HG02642 (cell line): ENCODE measurements at regions not wholly inside any gene's neighbourhood (a gene's known extent, or its start where the extent isn't known, plus 50 kb on each side); places are given as distances from the start of the nearest gene placed in this dataset.

Experiments used
- ATAC-seq: cut with Tn5 transposase; IDR thresholded peaks from one replicate; pipeline ENCODE4 v1.9.1; 2021; ENCODE audit warnings: mild to moderate bottlenecking; ENCODE audit not compliant: unreplicated experiment, poor library complexity

- no peak for ATAC-seq
These were observed 50.3 kb upstream of the SORBS2 start for GRCh38 chr4:185862340-185862739.

- ATAC-seq: no peak
These were observed 52.0 kb upstream of the SORBS2 start for GRCh38 chr4:185863946-185864345.

GRCh38 chr4:185865901-185866328 lies 53.9 kb upstream of the SORBS2 start:
- no peak for ATAC-seq

- ATAC-seq: no peak
These were observed 55.8 kb upstream of the SORBS2 start for GRCh38 chr4:185867770-185868169.

- no peak for ATAC-seq
These were observed 57.0 kb upstream of the SORBS2 start for GRCh38 chr4:185868983-185869382.

GRCh38 chr4:185869427-185869826 lies 57.4 kb upstream of the SORBS2 start:
- no peak for ATAC-seq

- no peak for ATAC-seq
These were observed 58.4 kb upstream of the SORBS2 start for GRCh38 chr4:185870366-185870765.

GRCh38 chr4:185872747-185873380 lies 60.9 kb upstream of the SORBS2 start:
- ATAC-seq: no peak

GRCh38 chr4:185874516-185875230 lies 62.7 kb upstream of the SORBS2 start:
- no peak for ATAC-seq

GRCh38 chr4:185875316-185875907 lies 63.4 kb upstream of the SORBS2 start:
- ATAC-seq: no peak

- ATAC-seq: no peak
These were observed 66.6 kb upstream of the SORBS2 start for GRCh38 chr4:185878633-185879032.

- no peak for ATAC-seq
These were observed 67.8 kb upstream of the SORBS2 start for GRCh38 chr4:185879666-185880312.

GRCh38 chr4:185880571-185880970 lies 68.6 kb upstream of the SORBS2 start:
- no peak for ATAC-seq

- no peak for ATAC-seq
These were observed 69.4 kb upstream of the SORBS2 start for GRCh38 chr4:185881430-185881829.

- no peak for ATAC-seq
These were observed 71.6 kb upstream of the SORBS2 start for GRCh38 chr4:185883591-185883990.

- no peak for ATAC-seq
These were observed 73.1 kb upstream of the SORBS2 start for GRCh38 chr4:185885075-185885474.

GRCh38 chr4:185885604-185886003 lies 73.6 kb upstream of the SORBS2 start:
- no peak for ATAC-seq

GRCh38 chr4:185886832-185887524 lies 75.0 kb upstream of the SORBS2 start:
- ATAC-seq: no peak

GRCh38 chr4:185888676-185889075 lies 76.7 kb upstream of the SORBS2 start:
- no peak for ATAC-seq

GRCh38 chr4:185889585-185889984 lies 77.6 kb upstream of the SORBS2 start:
- ATAC-seq: no peak

- ATAC-seq: no peak
These were observed 78.2 kb upstream of the SORBS2 start for GRCh38 chr4:185890196-185890595.
